Activated CD4-positive, alpha-beta T cell treated with anti-CD3 and anti-CD28 coated beads, Interleukin-2, amount 50 U/mL, for 1 hour (primary cell): ENCODE measurements at regions not wholly inside any gene's neighbourhood (a gene's known extent, or its start where the extent isn't known, plus 50 kb on each side); places are given as distances from the start of the nearest gene placed in this dataset.
"Not testable (repeated sequence)": the region's sequence is repeated elsewhere in the genome, so short reads cannot be mapped to it uniquely, and the experiment has no call there.

Experiments used
- DNase-seq: peaks from one replicate; pipeline ENCODE4 v3.0.0-alpha.2; 2020

DNA sequence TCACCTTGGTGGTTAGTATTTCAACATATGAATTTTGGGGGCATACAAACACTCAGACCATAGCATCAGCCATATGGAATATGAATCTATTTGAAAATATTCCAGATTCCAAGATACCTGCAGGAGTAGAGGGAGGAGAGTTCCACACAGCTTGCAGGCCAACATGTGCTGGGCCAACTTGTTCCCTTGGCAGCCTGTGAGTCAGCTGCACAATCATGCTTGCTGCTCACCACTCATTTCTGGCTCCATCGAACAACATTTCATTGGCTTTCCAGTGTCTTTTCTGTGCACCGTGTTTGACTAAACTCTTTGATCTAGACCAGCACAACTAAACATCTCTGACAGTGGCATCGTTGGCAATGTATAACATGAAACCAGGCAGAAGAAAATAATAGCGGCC is 282.5 kb upstream of the RASGEF1B start:
- no peak for DNase-seq

DNA sequence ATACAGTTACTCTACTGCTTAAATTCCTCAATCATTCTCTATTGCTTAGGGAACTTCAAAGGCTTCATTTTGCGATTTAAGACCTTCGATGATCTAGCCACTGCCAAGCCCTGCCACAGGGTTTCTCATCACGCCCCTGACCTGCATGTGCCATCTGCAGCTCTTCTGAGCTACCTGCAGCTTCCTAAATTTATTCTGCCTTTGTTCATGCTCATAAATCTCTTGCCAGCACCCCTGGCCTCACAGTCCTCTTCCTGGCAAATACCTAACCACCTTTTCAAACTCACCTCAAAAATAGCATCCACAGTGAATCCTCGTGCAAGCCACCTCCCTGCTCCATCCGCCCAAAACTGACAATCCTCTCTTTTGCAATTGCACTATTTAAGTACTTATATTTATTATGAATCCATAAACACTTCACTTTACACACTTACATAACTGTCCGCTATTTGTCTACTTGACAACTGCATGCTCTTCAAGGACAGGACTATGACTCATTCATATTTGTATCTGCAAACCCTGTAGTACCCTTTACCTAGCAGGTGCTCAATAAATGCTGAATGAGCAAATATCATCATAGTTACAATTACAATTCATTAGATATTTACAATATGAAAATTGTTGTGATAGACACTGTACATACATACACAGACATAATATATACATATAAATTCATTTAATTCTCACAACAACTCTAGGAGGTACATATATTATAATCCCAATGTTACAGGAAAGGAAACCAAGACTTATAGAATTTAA is 280.0 kb upstream of the RASGEF1B start:
- no peak for DNase-seq

DNA sequence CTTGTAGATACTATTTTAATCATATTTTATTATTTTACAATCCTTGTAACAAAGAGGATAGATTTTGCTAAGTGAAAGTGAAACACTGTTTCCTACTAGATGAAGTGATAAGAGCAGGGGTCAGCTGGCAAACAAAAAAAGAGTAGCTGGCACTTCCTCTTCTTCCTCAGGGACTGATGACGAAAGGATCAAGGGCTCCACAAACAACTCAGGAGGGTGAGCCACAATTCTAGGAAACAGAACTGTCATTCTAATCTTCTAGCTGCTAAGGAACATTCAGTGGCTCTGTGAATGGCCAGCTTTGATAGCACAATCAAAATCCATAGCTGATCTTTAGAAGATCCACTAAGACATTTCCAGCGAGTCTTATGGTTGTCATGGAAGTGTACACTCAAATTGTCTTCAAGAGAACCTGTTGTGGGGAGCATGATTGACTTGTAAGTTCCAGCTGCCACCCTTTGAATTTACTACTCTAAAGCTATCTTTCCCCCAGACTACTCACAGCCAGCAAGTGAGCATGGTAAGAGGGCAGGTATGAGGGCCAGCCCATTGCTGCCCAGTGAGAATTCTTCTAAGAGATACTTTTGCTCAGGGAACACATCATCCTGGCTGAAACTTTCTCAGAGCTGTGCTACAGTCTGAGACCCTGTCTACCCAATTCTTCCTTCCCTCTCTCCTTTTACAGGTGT is 275.7 kb upstream of the RASGEF1B start:
- no peak for DNase-seq

DNA sequence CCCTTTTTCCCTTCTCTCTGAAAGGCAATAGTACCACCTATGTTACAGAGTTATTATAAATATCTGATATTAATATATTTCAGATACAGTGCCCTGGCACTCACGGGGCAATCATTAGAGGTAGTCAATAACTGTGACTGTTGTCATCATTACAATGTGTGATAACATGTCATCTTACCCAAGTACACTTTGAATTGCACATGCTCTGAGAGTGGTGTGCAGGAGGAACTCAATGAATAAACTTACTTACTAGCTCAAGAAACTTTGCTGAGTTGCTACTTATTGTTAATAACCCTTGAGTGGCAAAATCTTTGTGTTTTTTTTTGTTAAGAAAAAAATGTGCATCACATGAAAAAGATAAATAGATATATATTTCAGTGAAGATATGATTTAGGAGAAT is 275.1 kb upstream of the RASGEF1B start:
- no peak for DNase-seq

DNA sequence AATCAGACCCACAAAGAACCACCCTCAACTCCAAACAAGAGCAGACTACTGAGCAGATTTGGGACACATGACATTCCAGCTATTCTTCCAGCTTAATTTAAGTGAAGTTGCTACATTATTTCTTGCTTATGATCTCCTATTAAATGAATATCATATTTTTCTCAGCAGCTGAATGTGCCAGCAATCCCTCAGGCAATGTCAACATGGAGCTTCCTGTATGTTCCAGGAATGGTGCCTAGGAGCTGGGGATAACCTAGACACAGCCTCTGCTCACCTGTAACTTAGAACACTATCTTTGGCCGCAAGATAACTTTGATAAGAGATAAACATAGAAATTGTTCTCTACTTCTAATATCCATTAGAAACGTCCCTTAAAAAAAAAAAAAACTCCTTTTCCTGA is 274.4 kb upstream of the RASGEF1B start:
- DNase-seq, result no peak

DNA sequence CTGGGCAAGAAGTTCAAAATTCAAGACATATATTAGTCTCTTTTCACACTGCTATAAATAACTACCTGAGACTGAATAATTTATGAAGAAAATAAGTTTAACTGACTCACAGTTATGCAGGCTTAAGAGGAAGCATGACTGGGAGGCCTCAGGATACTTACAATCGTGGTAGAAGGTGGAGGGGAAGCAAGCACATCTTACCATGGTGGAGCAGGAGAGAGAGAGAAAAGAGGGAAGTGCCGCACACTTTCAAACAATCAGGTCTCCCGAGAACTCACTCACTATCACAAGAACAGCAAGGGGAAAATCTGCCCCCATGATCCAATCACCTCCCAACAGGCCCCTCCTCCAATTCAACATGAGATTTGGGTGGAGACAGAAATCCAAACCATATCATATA is 273.3 kb upstream of the RASGEF1B start:
- no peak for DNase-seq

DNA sequence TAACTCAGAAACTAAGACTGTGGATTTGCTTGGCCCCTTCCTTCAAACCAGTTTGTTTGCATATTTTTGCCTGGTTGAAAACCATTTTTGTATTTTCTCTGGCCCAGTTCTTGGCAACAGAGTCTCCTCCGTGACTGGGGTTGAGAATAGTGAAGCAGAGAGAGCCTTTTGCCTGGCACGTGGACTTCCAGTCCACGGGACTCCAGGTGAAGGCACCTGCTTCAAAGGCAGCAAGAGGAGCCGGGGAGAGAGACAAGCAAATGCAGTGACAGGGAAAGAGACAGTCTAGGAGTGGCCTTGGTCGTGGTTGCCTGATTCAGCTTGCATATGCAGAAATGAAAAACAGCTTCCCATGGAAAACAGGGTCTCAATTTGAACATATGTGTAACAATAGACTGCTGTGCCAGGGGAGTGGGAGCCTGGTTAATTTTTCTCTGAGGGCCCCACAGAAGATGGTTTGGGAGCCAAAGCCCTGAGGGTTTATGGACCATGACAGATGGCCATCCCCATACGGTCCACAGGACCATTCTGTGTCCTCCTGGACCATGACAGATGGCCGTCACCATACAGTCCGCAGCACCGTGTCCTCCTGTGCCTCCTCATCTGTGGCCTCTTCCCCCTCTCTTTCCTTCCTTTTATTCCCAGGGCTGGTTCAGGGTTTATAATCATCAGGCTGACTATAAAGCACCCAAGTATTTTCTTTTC is 272.2 kb upstream of the RASGEF1B start:
- DNase-seq, result no peak

DNA sequence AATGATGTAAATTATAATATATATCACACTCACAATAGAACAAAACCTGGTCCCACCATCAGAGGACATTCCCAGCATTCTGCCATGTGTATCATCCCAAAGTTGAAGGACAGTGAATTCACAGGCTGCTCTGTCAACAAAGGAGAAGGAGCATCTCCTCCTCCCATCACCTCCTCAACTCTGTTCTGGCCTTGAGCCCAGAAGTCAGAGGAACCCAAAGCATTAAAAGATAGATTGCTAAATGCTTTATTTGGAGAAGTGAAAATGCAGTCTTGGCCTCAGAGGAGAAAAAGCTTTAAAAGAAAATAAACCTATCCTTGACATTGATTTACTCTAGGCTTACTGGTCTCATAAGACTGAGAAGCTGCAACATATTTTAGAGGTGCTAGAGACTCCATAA is 268.8 kb upstream of the RASGEF1B start:
- DNase-seq, result no peak

DNA sequence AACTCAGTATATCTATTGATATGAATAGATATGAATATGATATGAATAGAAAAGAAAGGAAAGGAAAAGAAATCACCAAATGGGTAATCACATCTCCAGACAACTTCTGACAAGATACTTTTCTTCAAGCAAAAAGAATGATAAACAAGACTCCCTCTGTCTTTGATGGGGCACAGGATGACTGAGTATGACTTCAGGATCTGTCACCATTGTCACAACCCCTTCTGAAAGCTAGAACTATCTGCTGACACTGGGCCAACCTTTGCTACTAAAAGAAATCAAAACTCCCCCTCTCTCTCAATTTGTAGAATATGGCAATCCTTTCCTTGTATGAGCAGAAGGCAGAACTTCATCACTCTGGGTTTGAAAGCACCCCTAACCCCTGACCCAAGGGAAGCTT is 267.2 kb upstream of the RASGEF1B start:
- no peak for DNase-seq

DNA sequence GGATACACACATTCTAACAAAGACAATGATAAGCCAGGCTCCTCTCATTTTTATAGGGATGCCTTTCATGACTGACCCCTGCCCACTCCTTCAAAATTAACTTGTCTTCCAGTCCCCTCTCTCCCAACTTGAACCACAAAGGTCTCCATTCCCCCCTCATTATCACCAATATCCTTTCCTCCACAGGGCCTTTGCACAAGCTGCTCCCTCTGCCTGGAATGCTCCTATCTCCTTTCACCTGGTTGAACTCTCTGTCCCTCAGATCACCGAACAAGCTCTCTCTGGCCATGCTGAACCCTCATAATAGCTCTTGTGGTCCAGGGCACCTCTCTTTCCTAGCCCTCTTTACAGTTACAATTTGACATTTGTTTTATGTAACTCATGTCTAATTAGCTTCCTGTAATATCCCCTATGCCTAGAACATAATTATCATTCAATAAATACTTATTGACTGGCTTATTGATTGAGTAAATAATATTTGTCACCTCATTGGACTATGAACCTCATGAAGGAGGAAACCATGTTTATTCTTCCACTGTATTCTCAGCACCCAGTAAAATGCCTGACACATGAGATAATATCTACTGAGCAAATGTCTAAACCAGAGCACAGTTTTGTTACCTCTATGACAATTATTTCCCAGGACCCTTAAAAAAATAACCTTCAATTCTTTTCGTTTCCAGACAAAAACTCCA is 266.3 kb upstream of the RASGEF1B start:
- no peak for DNase-seq

DNA sequence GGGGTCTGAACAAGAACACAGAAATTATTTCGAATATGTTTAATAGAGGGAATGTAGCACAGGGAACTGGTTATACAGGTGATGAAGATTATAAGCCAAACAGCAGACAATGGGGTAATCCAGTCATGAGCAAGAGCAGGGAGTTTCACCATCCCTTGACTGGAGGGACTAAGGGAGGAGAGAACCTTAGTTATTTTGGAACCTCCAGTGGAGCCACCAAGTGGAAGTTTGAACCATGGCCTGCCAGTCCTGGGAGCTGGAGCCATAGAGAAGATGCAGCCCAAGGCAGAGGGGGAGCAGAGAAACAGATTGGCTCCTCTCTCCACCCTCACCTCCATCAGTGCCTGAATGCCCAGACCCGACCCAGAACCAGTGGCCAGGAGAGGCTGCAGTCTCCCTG is 264.6 kb upstream of the RASGEF1B start:
- no peak for DNase-seq

DNA sequence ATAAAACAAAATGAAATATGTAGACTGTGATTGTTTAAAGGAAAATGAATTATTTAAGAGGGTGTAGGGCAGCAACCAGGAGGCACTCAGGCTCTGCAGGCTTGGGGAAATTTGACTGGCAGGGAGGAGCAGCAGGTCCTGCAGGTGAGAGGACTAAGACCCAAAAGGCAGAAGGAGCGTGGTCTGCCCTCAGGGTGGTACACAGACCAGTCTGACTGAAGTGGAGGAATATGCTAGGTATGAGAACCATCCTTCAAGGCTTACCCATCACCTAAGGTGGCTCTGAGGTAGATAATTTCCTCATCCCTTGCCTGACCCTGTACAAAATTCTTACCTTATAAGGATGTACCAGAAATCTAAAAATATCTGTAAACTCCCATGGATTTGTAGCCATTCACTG is 261.3 kb upstream of the RASGEF1B start:
- DNase-seq, result no peak

DNA sequence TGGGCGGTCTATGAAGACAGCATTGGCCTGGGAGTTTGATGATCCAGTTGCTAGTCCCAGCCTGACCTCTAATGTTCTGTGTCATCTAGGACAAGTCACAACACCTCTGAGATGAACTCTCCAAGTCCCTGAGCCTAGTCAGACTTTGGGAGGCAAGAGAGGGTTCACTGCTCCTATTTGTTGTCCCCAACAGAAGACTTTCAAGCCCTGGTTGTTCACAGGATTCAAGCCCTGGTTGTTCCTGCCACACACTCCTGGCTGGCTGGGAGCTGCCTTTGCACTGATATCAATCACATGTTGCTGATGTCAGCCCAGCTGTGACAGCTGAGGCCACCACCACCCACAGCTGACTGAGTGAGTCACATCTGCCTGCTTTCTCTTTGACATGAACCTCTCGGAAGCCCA is 253.2 kb upstream of the RASGEF1B start:
- peak; percentile 25 for DNase-seq

DNA sequence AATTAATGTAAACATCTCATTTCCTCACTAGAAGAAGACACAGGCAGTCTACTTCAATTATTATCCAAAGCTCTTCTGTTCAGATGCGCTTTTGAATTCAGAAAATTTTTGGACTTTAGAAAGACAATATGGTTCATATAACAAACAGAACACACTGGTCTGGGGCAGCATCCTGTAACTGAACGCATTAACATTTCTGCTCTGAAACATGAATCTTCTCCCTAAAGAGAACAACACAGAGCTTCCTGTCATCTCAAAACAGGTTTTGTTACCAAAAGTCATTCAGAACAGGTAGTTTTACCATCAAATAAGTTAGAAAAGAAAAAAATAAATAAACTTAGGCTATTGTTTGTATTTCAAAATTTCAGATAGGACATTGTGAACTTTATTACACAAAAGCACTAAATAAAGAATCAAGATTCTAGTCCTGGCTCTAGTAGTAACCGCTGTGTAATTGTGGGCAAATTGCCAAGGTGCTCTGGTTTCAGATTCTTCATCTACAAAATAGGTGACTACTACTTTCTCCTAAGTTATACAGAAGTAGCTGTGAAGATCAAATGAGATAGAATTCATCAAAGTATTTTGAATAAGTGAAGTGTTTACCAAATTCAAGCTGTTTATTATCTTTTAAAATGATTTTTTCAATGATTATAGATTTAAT is 252.3 kb upstream of the RASGEF1B start:
- DNase-seq, result peak; percentile 8

DNA sequence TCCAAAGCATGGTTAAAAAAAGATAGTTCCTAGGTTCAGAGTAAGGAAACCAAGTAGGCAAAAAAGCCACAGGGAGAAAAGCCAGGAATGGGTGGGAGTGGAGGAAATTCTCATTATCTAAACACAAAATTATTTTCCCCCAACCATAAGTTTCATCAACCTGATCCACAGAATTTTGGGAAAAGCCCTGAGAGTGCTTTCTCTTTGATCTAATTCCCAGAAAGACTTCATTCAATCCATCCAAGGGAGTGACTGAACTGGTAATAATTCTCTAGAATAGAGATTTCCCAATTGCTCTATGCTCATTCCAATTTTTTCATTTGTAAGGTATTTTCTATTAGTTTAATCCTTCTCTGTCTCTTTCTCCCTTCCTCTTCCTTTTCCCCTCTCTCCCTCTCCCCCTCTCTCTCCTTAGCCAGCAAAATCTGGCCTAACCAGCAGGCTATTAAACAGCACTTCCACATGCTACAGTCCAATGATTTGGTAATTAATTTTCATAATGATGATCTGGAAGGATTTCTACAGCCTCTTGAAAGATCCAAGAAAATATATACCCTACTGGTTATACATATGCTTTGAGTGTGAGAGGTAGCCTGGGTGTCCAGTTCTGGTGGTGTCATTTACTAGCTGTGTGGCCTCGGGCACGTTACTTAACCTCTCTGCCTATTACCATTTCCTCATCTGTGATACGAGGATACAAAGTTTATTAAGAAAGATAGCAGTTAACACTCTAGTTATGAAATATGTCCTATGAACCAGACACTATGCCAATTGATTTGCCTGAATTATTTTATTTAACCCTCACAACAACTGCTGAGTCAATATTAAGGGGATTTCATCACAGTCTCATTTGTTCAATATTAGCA is 251.5 kb upstream of the RASGEF1B start:
- DNase-seq, result no peak

DNA sequence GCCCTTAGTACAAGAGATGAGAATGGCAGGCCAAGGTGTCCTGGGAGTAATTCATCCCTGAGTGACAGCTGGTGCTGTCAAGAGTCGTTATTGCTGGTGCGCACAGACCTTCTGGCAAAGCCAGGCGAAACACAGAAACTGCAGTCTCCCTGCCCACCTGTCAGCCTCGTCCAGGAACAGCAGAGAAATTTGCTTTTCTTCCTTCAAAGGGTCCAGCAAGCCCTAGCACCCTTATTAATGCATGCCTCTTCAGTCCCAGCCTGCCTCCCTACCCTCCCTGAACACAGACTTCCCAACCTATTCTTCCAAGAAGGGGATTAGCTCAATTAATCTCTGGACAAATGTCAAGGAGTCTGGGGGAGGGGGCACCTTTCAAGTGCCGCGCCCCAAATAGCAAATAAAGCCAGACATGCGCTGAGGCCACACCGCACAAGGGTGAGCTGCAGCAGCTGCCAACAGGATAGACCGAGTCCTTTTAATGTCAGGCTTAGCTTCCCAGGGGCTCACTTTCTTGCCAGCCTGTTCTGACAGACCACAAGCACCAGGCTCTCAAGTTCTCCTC is 250.7 kb upstream of the RASGEF1B start:
- DNase-seq, result no peak

DNA sequence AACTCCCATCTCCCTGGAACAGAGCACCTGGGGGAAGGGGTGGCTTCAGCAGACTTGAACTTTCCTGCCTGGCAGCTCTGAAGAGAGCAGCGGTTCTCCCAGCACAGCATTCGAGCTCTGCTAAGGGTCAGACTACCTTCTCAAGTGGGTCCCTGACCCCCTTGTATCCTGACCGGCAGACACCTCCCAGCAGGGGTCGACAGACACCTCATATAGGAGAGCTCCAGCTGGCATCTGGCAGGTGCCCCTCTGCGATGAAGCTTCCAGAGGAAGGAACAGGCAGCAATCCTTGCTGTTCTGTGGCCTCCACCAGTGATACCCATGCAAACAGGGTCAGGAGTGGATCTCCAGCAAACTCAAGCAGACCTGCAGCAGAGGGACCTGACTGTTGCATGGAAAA is 244.1 kb upstream of the RASGEF1B start:
- DNase-seq, result no peak

DNA sequence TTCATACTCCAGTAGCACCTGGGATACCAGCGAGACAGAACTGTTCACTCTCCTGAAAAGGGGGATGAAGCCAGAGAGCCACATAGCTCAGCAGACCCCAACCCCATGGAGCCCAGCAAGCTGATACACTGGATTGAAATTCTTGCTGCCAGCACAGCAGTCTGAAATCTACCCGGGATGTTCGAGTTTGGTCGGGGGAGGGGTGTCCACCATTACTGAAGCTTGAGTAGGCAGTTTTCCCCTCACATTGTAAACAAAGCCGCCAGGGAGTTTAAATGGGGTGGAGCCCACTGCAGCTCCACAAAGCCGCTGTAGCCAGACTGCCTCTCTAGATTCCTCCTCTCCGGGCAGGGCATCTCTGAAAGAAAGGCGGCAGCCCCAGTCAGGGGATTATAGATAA is 243.7 kb upstream of the RASGEF1B start:
- DNase-seq, result not testable (repeated sequence)

DNA sequence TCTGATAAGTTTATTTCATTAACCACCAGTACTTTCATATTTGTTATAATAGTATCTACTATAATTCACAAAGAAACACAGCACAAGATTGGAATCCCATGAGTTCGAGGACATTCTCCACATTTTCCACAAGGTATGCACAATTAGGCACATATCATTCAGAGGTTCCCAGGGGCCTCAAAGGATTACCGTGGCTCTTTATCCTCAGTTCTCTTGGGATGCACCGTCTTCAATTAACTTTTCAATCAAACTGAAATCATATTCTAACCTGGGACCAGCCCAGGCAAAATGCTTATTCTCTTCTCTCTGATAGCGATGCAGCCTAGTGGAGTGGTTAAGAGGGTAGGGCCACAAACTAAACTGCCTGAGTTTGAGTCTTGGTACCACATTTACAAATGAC is 242.6 kb upstream of the RASGEF1B start:
- no peak for DNase-seq

DNA sequence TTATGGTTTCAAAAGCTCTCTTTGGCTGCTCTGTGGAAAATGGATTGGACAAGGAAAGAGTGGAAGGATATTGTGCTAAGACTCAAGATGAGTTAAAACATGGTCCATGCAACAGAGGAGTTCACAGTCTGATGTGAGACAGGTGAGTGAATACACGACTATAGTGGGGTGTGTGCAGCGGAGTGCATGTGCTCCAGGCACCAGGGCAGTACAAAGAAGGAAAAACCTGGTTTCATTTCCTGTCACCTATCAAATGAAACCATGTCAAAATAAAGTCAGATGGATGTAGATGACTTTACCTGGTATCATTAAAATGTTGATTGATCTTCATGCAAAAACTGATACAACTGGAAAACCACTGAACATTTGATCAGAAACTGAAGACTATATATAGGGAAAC is 241.0 kb upstream of the RASGEF1B start:
- no peak for DNase-seq

DNA sequence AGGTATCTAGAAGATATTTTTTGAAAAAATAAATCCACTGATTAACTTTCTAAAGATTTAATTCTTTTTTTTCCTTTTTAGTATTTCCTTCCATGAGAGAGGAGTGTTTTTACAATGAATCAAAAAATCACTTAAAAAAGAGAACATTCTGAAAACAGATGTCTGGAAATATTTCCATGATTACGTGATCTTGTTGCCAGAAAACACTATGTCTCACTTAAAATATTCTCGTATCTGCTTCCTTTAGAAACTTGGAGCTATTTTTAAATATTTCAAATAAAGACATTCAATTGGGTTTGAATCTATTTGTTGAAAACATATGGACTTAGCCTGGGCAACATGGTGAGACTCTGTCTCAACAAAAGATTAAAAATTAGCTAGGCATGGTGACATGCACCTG is 232.8 kb upstream of the RASGEF1B start:
- no peak for DNase-seq

DNA sequence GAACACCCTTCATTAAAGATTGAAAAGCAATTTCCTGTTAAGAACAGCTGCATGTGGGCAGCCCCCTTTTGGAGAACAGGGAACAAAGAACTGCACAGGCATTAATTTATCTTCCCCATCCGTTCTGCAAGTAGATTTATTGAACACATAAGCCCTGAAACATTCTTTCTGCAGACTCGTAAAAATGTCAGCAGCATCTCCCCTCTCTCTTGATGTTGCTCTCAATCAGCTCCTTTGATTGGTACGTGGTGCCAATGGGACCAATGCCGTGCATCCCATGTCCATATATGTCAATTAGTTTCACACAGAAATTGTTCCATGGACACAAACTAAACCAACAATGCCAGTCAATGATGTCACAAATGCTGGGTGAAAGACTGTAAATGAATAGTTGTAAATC is 228.5 kb upstream of the RASGEF1B start:
- no peak for DNase-seq
